ENCODE measurements at regions not wholly inside any gene's neighbourhood (a gene's known extent, or its start where the extent isn't known, plus 50 kb on each side); places are given as distances from the start of the nearest gene placed in this dataset.

- no peak for TF ChIP-seq CTCF (IDR thresholded peaks at IDR 0.05; ENCODE audit: low read depth, low read length)
- no peak for DNase-seq (ENCODE audit: extremely low read depth, low read depth)
These were observed 1488.6 kb downstream of the TBC1D22A start for GRCh38 chr22:48250937-48251530.

GRCh38 chr22:48250286-48250895, 1487.9 kb downstream of the TBC1D22A start:
- no peak for TF ChIP-seq CTCF (IDR thresholded peaks at IDR 0.05; ENCODE audit: low read depth, low read length)

GRCh38 chr22:48249713-48250268, 1487.3 kb downstream of the TBC1D22A start:
- no peak for TF ChIP-seq CTCF (IDR thresholded peaks at IDR 0.05; ENCODE audit: low read depth, low read length)
- DNase-seq (ENCODE audit: extremely low read depth, low read depth): no peak

More at GRCh38 chr22:48250286-48250895, 1487.9 kb downstream of the TBC1D22A start:
- no peak for DNase-seq (ENCODE audit: extremely low read depth, low read depth)

GRCh38 chr22:48248901-48249455, 1486.5 kb downstream of the TBC1D22A start:
- TF ChIP-seq CTCF (IDR thresholded peaks at IDR 0.05; ENCODE audit: low read depth, low read length): no peak
- DNase-seq (ENCODE audit: extremely low read depth, low read depth): no peak

GRCh38 chr22:48247829-48248228, 1485.4 kb downstream of the TBC1D22A start:
- TF ChIP-seq CTCF (IDR thresholded peaks at IDR 0.05; ENCODE audit: low read depth, low read length): no peak
- no peak for DNase-seq (ENCODE audit: extremely low read depth, low read depth)

GRCh38 chr22:48245196-48245485, 1482.7 kb downstream of the TBC1D22A start:
- no peak for DNase-seq (ENCODE audit: extremely low read depth, low read depth)
- TF ChIP-seq CTCF (IDR thresholded peaks at IDR 0.05; ENCODE audit: low read depth, low read length): no peak
